ENCODE measurements at regions not wholly inside any gene's neighbourhood (a gene's known extent, or its start where the extent isn't known, plus 50 kb on each side); places are given as distances from the start of the nearest gene placed in this dataset.

DNA sequence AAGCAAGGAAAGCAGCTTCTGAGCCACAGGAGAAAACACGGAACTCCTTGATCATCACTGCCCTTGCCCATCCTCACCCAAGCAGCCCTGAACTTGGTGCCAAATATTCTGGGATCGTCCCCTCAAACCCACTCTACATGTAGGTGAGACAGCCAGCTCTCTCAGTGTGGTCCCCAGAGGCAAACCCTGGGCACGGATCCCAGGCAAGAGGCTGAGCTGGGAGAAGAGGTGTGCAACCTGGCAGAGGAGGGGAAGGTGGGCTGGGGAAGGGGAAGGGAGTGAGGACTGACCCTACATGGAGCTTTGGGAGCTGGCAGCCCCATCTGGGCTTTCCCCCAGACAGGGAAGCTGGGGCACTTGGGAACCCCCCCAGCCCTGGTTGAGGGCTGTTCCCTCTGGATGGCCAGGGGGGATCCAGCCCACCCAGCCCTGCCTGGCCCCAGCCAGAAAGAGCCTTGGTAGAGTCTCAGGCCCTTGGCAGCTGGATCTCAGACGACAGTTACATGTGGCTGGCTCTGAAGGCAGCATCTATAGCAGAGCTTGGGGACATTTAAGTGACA, 186.2 kb upstream of the CST7 start:
- peaks cover 0 to 10% (median 7%) of the 10 kb centered on the region in 3 donors for H3K9me3 ChIP-seq
- no peaks in the 10 kb centered on the region for H3K36me3 ChIP-seq
- no peak for TF ChIP-seq CTCF (IDR thresholded peaks at IDR 0.05)
- peak in 1 of 2 donors; percentile 50 for DNase-seq
- peaks cover 0 to 12% of the 10 kb centered on the region in 2 donors for H3K27me3 ChIP-seq
- intact Hi-C loops (cut with DNase I; ENCODE audit: low total_unique reads) = no loop called here
- no peaks in the 10 kb centered on the region for H3K4me1 ChIP-seq
- no peak overlapping the region for H3K4me3 ChIP-seq
- no peak overlapping the region for H3K27ac ChIP-seq

DNA sequence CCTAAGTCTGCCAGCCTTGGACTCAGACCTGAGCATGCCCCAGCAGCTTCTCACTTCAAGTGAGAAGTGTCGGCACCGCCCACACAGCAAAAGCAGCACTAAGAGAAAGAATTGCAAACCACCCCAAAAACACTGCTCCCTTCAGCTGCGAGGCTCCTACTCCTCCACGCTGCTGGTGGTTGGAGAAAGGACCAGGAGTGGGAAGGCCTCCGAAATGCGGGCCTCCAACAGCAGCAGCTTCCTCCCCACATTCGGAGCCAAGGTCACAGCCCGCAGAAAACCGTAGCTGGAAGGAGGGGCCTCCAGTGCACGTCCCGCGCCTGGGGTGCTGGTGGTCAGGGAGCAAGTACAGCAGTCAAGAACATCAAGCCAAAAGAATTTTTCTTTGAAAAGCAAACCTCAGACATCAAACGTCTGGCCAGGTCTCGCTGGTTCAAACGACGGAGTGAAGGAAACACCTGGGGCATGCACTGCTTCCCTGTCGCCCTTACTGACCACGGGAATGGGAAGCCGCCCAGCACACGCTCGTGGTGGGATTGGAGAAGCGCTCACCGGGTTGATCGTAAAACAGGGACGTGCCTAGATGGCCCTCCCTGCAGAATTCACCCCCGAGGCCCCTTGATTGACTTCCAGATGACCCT, 185.6 kb upstream of the CST7 start:
- Histone ChIP-seq H3K4me1 (no peaks in the 10 kb centered on the region), H3K4me3 (no peak overlapping the region), H3K36me3 (no peaks in the 10 kb centered on the region), H3K27ac (no peak overlapping the region), H3K9me3 (peaks cover 0 to 10% (median 7%) of the 10 kb centered on the region in 3 donors), H3K27me3 (peaks cover 0 to 16% of the 10 kb centered on the region in 2 donors)
- peak in 1 of 2 donors; percentile 57 for DNase-seq
- no peak for TF ChIP-seq CTCF (IDR thresholded peaks at IDR 0.05)
- intact Hi-C loops (cut with DNase I; ENCODE audit: low total_unique reads) = no loop called here

- DNase-seq = peak in 1 of 2 donors; percentile 41
- Histone ChIP-seq H3K4me3 (no peak overlapping the region), H3K9me3 (peaks cover 0 to 10% (median 7%) of the 10 kb centered on the region in 3 donors), H3K27ac (no peak overlapping the region), H3K4me1 (no peaks in the 10 kb centered on the region), H3K36me3 (no peaks in the 10 kb centered on the region), H3K27me3 (peaks cover 0 to 21% of the 10 kb centered on the region in 2 donors)
- TF ChIP-seq CTCF (IDR thresholded peaks at IDR 0.05) = no peak
- intact Hi-C loops (cut with DNase I; ENCODE audit: low total_unique reads) = no loop called here
Measured at GRCh38 chr20:24764027-24764793, 184.9 kb upstream of the CST7 start.

- peaks cover 0 to 25% of the 10 kb centered on the region in 2 donors for H3K27me3 ChIP-seq
- H3K27ac ChIP-seq = no peak overlapping the region
- H3K4me1 ChIP-seq = no peaks in the 10 kb centered on the region
- H3K4me3 ChIP-seq = no peak overlapping the region
- peaks cover 0 to 10% (median 7%) of the 10 kb centered on the region in 3 donors for H3K9me3 ChIP-seq
- no peak for TF ChIP-seq CTCF (IDR thresholded peaks at IDR 0.05)
- intact Hi-C loops (cut with DNase I; ENCODE audit: low total_unique reads) = no loop called here
- no peaks in the 10 kb centered on the region for H3K36me3 ChIP-seq
- peak in 1 of 2 donors; percentile 25 for DNase-seq
Measured at GRCh38 chr20:24764794-24765202, 184.3 kb upstream of the CST7 start.

DNA sequence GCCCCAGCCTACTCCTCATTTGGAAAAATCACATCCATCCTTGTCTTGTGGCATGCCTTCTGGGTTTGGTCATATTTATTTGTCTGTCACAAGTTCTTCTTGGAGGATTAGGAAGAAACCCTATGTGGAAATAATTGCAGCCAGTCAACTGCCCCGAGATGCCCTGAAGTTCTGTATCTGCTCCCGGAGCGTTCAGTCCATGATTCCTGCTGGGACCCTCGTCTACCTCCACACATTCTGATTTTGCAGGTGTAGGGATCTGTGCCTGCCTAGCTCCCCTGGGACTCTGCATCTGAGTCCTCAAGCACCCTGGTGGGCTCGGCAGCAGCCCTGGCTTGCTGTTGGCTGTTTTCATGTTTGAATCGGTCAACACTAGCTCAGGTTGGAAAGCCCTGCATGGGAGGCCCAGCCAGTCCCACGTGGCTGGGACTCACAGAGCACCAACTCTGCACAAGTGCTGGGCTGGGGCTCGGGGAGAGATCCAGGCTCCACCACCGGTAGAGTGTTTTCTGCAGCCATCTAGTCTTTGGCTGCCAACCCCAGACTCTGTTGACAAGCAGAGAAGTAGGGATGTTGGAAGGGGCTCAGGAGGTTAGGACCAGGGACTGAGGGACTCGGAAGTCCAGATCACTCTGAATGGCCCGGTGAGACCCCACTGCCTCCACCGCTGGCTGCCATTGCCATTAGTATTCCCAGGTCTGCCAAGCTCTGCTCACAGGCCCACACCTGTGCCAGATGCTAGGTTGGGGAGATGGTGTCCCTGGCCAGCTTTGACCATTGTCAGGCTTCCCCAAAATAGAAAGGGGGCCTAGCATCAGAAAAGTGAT, 183.5 kb upstream of the CST7 start:
- Histone ChIP-seq H3K4me1 (no peaks in the 10 kb centered on the region), H3K27ac (no peak overlapping the region), H3K36me3 (no peaks in the 10 kb centered on the region), H3K4me3 (no peak overlapping the region), H3K27me3 (peaks cover 0 to 25% of the 10 kb centered on the region in 2 donors), H3K9me3 (peaks cover 0 to 9% (median 2%) of the 10 kb centered on the region in 3 donors)
- TF ChIP-seq CTCF (IDR thresholded peaks at IDR 0.05) = no peak
- DNase-seq = peak in 1 of 2 donors; percentile 37
- intact Hi-C loops (cut with DNase I; ENCODE audit: low total_unique reads) = no loop called here
